Tongue (tissue), 1 donor: ENCODE measurements at regions not wholly inside any gene's neighbourhood (a gene's known extent, or its start where the extent isn't known, plus 50 kb on each side); places are given as distances from the start of the nearest gene placed in this dataset.
"Not testable (repeated sequence)": the region's sequence is repeated elsewhere in the genome, so short reads cannot be mapped to it uniquely, and the experiment has no call there.

Source experiments
- DNase-seq: peaks from one replicate; pipeline ENCODE4 v3.0.0-alpha.2; 2015

DNA sequence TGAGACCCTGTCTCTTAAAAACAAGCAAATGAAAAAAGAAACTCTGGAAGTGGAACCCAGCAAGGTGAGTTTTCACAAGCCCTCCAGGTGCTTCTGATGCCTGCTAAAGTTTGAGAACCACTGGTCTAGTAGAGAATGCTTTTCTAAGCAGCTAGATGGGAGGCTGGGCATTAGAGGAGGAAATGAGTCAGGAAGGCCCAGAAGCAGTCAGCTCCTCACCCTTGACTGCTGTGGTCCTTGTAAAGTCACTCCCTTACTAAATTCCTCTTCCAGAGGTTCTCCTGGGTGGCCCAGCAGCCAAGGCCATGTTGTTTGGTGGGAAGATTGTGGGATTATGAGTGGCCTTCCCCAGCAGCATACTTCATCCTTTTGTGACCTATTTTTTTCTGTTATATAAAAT is 52.0 kb upstream of the FYN start:
- no peak for DNase-seq

DNA sequence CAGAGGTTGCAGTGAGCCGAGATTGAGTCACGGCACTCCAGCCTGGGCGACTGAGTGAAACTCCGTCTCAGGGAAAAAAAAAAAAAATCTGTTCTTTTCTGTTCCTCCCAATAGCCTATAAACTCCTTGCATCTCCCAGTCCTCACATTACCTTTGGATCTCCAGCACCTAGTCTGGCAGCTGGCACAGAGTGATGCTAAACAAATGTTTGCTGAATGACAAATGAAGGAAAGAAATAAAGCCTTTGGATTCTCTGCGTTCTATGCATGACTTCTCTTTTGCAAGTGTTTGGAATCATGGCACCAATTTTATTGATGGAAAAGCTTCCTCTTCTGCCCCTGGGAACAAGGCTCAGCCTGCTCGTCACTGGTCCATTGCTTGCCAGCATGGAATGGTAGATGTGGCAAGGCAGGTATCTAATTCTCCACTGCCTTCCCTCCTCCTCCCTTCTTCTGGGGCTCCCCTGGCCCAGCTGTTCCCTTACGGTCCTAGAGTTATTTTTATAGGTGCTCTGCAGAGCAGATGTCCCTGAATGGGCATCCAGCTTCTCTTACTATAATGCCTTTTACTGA is 53.6 kb upstream of the FYN start:
- no peak for DNase-seq

DNA sequence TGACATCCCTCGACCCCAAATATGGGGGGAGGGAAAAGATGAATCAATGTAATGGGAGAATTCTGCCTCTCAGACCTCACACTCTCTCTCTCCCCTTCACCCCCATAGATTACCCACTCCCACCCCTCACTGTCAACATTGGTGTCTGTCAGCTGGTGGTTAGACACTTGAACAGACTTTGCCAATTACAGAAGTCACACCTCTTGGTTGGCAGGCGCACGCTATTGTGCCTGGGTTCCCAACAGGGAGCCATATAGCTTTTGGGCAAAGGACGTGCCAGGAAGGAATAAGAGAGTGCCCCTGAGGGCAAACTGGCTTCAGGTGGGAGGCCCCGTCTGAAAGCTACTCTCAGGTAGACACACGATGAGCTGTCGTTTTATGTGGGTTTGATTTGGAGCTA is 54.1 kb upstream of the FYN start:
- no peak for DNase-seq

DNA sequence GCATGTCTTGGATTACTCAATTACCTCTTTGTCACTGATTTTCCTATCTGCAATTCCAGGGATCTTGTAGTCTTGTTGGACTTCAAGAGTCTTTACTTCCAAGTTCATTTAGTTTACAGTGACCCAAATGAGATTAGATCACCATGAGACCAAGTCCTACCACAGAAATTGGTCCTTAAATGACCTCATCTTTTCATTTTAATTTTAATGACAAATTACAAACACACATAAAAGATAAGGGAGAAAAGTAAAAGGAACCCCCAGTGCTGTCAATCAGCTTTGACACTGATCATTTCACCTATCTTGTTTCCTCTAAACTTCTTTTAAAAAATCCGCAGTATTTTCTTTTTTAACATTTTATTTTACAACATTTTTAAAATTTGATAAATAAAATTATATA is 54.9 kb upstream of the FYN start:
- no peak for DNase-seq

DNA sequence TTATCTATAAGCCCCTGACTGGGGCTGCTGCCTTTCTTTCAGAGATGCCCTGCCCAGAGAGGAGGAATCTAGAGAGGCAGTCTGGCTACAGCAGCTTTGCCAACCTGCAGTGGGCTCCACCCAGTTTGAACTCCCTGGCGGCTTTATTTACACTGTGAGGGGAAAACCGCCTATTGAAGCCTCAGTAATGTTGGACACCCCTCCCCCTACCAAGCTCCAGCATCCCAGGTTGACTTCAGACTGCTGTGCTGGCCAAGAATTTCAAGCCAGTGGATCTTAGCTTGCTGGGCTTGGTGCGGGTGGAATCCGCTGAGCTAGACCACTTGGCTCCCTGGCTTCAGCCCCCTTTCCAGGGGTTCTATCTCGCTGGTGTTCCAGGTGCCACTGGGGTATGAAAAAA is 61.4 kb upstream of the FYN start:
- not testable (repeated sequence) for DNase-seq

DNA sequence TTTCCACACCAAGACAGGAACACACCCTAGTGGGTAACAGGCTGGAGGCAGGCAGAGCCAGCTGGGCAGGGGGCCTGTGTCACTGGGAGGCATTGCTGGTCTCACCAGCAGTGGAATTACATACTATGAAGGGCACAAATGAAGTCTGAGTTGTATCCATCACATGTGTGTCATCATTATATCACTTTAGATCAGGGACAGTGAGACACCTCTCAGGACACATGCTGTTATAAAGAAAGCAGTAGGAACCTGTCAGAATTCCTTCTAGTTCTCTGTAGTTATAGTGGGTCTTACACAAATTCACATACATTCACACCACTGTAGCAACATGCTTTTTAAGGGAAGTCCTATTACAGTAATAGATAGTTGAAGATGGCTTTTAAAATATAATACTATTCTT is 63.5 kb upstream of the FYN start:
- DNase-seq, result no peak

DNA sequence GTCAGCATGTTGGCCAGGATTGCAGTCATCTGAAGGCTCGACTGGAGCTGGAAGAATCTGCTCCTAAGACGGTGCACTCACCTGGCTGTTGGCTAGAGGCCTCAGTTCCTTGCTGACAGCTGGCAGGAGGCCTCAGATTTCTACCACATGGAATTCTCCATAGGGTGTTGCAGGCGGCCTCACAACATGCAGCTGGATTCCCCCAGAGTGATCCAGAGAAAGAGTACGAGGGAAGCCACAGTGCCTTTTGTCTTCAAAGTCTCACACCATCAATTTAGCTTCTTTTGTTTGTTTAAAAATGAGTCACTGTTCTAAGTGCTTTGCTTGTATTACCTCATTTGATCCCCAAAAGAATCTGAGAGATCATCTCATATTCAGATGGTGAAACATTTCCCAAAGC is 65.5 kb upstream of the FYN start:
- no peak for DNase-seq

DNA sequence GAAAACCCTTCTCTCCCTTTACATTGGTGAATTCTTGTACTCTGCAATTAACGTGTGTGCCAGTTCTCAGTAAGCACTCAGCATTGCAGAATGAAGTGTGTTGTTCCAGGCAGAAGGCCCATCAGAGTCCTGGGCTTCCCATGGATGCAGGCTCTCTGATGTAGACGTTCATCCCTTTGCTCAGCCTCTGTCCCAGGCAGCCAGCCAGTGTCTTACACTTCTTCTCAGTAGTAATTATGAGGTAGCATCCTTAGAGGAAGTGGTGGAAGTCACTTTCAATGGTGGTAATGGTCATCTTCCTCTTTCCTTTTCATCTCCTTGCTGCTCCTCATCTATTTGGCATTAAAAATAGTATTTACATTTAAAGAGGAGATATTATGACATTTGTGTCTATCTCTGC is 66.7 kb upstream of the FYN start:
- no peak for DNase-seq

DNA sequence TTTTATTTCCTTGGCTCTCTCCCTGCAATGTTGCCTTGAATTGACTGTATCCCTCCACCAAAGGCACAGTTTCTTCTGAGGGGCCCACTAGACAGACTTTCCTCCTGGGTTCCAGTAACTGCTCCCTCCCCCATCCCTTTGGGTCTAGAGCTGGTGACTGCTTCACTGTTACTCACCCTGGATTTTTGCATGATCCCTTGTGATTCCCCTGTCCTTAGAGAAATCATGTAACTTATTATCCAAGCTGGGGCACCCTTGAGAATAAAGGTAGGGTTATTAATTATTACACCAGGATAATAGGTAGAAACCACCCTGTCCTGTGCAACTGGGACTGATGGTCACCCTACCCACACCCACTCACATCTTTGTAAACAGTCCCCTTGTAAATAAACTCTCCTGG is 67.5 kb upstream of the FYN start:
- no peak for DNase-seq

DNA sequence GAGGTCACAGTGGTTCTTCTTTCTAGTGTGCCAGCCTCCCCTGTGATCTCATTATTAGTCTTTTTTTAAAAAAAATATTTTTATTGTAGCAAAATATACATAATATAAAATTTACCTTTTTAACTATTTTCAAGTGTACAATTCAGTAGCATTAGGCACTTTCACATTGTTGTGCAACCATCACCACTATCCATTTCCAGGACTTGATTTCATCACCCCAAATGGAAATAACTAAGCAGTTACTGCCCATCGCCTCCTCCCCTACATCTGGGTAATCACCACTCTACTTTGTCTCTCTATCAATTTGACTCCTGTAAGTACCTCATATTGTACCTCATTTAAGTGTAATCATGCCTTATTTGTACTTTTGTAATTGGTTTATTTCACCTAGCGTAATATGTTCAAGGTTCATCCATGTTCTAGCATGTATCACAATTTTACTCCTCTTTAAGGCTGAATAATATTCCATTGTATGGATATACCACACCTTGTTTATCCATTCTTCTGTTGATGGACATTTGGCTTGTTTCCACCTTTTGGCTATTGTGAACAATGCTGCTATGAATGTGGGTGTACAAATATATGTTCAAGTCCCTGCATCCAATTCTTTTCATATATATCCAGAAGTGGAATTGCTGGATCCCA is 68.6 kb upstream of the FYN start:
- DNase-seq, result no peak

DNA sequence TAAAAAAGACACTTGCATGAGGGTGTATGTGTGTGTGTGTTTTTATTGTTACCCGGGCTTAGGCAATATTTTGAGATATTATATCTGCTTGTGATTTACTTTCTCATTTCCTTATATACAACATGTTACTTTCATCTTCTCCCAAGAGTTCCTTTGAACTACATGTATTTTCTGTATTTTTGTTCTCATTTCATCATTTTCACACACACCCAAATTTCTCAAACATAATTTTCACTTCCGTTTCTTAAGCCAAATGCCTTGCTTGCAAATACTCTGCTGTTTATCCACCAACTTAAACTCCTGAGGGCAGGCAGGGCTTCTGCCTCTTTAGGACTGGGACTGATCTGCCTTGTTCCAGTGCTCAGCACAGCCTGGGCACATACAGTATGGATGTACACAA is 69.3 kb upstream of the FYN start:
- DNase-seq, result no peak

DNA sequence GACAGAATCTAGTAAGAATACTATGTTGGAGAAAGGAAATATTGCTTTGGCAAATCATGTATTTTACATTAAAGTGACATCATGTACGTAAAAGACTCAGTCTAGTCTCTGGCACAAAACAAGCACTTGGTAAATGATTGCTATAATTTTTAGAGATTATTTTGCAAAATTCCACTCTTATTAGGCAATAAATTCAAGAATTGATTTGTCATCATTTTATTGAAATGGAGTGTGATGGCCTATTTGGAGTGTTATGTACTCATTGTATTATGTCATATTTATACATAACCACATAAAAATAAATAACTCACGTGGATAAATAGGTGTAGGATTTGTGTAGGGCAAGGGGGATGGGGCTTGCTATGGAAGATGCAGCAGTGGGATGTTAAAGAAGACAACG is 70.0 kb upstream of the FYN start:
- no peak for DNase-seq

DNA sequence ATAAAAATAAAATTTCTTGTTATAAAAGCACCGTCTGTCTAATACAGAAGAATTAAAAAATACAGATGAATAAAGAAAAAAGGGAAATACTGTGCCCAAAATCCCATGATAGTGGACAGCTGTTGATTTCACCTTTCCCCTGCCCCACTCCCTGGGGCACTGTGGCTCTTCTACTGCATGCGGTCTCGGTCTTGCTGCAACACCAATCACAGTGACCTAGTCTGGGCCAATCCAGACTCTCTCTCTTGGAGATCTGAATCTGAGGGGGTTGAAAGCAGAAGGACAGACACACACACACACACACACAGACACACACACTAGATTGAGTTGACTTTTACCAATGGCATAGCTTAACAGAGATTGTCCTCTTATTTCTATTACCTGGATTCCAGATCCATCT is 70.5 kb upstream of the FYN start:
- DNase-seq, result no peak

DNA sequence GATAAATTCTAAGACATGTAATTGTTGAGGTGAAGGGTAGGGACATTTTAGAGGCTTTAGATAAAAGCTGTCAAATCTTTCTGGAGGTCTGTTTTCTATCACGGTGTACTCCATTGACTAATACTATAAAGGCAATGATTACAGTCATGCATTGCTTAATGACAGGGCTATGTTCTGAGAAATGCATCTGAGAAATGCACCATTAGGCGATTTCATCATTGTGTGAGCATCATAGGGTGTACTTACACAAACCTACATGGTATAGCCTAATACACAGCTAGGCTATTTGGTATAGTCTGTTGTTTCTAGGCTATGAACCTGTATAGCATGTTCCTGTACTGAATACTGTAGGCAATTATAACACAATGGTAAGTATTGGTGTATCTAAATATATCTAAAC is 71.3 kb upstream of the FYN start:
- no peak for DNase-seq

DNA sequence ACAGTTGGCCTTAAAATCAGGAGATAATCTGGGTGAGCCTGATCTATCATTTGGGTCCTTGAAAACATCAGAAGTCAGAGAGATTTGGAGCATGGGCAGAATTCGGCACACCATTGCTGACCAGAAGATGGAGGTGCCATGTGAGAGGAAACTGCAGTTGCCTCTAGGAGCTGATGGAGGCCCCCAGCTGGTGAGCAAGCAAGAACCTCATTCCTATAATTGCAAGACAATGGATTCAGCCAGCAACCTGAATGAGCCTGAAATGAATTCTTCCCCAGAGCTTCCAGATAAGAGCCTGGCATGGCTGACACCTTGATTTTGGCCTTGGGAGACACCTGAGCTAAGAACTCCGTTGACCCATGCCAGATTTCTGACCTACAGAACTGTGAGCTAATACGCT is 76.3 kb upstream of the FYN start:
- no peak for DNase-seq

DNA sequence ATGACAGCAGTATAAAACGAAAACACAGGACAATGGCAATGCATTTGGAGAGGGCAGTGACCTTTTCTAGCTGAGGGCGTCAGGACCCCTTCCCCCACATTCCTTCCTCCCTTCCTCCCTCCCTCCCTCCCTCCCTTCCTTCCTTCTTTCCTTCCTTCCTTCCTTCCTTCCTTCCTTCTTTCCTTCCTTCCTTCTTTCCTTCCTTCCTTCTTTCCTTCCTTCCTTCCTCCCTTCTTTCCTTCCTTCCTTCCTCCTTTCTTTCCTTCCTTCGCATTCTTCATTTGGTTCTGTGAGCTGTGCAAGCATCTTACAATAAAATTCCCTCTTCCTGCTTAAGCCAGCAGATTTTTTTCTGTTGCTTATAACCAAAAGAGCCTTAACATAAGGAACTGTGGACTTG is 76.7 kb upstream of the FYN start:
- not testable (repeated sequence) for DNase-seq

DNA sequence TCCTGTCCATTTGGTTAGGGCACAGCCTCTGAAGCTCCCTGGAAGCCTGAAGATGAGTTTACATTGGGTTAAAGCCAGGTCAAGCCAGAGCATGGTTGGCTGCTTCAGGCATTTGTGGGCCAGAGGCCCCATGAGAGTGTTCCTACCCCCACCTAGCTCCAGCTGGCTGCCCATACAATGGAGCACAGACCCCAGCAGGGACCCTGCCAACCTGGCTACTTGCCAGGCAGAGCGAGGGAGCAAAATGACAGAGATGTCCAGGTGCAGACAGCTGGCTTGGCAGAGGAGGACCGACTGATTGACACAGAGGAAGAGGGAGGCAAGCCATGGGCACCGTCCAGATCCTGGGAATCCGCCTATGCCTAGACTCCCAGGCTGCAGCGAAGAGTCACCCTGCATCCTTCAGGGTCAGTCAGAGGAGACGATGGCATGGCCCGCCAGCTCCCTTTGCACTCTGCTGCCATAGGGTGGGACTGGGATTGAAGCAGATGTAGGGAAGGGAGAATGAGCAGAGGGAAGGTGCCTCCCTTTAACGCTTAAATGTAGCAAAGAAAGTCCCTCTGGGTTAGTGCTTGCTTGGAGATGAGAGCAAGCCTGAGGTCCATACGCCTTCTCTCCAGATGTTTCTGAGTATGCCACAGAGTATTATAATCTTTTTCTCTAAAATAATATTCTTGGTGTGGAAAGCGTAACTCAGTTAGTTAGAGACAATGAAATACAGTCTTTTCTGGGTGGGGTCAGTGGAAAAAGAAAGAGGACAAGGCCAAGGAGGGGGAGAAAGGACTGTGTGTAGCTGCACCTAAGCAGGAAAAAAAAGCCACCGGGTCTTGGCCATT is 77.6 kb upstream of the FYN start:
- peak; percentile 96 for DNase-seq

DNA sequence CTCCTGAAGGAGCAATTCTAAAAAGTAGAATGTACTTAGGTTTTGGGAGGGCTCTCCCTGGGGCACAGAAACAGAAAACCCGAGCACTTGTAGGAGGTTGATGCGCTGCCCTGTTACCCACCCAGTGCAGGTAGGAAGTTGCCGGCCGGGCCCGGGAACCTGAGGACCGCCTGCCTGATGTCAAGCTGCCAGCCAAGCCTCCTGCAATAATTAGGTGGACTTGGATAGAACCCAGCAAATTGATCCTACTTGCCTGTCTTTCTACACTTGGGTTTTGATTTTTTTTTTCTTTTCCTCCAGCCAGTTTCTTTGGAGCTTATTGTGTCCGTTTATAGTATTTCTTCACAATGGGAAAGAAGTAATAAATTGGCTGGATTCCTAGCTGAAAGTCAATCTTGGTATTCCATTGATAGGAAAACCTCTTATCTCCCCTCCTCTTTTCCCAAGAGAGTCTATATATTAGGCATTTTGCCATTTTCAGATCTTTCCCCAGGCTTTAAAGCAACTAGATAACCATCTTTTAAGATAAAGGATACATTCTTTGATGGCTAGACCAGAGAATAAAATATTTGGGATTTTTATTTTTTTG is 78.3 kb upstream of the FYN start:
- no peak for DNase-seq

DNA sequence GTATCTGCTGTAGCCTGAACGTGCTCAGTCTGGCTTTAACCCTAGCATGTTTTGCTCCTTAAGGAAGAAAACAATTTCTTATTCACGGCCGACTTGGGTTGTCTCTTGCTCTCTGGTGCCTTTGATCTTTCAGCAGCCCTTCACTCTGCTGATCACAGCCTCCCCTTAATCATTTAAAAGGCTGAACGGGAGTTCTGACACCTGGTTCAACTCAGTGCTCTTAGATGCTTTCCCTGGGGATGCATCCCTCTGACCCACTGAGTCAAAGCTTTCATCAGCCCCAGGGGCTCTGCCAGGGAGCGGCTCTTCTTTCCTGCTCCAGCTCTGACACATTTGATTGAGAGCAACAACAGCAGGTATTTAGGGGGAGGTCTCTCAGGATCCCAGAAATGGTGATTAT is 79.0 kb upstream of the FYN start:
- no peak for DNase-seq

DNA sequence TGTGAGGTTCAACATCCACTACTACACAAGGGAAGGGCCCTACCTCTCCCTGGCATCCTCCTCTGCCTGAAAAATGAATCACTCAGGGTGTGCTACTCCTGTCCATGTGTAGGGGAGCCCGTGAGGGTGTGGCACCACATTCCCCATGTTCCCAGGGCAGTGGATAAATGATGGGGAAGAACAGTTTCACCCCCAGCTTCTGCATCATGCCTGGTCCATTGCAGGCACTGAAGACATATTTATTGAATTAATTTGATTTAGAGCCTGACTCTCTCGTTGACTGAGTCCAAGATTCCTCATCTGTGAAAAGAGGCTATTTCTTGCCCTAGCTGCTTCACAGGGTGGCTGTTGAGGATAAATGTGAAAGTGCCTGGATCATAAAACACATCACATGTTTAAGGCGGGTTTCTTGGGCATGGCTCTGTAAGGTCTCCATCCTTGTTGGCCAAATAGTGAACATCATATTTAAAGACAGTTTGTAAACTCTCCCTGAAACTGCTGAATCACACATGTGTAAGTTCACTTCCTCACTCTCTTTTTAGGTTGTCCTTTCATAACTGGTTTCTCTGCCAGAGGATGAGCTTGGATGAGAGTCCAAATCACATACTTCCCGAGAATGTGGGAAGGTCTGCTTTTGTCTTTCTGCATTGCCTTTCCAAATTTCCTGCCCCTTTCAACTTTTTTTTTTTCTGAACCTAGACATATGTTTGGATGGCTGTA is 79.7 kb upstream of the FYN start:
- DNase-seq, result peak; percentile 56

DNA sequence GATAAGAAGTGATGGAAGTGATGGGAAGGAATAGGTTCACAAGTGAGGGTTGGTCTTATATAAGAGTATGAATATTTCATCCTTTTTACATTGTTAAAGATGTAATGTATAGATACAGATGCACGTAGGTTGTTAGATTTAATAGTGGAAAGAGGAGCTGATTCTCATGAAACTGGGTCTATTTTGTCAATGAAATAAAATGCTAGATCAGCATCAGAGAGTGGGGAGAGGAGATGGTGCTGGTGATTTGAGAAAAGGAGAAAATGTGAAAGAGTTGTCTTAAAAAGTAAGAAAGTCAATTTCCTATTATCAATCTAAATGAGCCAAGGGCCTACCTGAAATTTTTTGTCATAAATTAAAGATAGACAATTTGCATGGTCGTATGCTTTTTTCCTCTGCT is 82.8 kb upstream of the FYN start:
- DNase-seq, result no peak

DNA sequence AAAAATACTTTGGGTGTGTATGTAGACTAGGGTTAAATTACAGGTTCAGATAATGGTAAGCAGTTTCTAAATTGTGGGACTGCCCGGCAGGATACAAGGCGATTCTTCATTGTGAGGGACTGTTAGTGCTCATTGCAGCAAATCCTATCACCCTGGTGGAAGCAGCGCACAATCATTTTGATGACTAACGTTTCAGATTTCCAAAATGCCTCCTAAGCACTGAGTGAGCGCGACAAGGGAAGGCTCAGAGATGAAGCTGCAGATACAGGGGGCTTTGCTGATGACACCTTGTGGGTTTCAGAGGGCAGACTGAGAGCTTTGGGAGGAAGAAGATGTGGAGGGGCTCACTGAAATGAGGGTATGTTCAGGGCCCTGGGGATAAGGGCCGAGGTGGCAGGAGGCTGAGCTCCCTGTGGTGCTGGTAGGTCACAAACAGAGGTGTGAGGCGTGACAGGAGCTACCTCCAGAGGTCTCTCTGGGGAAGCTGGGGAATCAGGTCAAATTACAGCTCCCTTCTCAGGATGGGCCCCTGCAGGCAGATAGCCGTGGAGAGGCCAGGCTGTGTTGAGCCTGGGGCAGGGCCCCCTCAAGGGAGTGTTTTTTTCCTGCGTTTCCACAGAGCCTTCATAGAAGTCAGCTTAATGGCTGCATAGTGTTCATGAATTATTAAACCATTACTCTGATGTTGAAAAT is 84.5 kb upstream of the FYN start:
- no peak for DNase-seq
